Loucy (cell line): ENCODE measurements at regions not wholly inside any gene's neighbourhood (a gene's known extent, or its start where the extent isn't known, plus 50 kb on each side); places are given as distances from the start of the nearest gene placed in this dataset.

Experiments
- H2AFZ ChIP-seq: fragments of 200-600 bp; sonication (generic); 2 replicates; pipeline ENCODE4 v1.6.0; 2016; ENCODE audit warnings: antibody characterized with exemption, mild to moderate bottlenecking, low read length, moderate library complexity
- H3F3A ChIP-seq: fragments of 200-600 bp; 2 replicates; pipeline ENCODE4 v1.6.0; 2016; ENCODE audit warnings: antibody characterized with exemption, low read depth, mild to moderate bottlenecking
- H3K27me3 ChIP-seq: fragments of 200-600 bp; sonication (generic); 2 replicates; pipeline ENCODE4 v1.6.1; 2014; ENCODE audit warnings: low read length, mild to moderate bottlenecking; ENCODE audit not compliant: insufficient read depth, poor library complexity, severe bottlenecking
- H3K36me3 ChIP-seq: fragments of 200-600 bp; sonication (generic); 2 replicates; pipeline ENCODE4 v1.6.1; 2016; ENCODE audit warnings: low read length; ENCODE audit not compliant: insufficient read depth
- H3K4me1 ChIP-seq: fragments of 200-600 bp; sonication (generic); 2 replicates; pipeline ENCODE4 v1.5.1; 2014; ENCODE audit warnings: low read length, mild to moderate bottlenecking; ENCODE audit not compliant: insufficient read depth, poor library complexity, severe bottlenecking
- H3K4me2 ChIP-seq: fragments of 200-600 bp; sonication (generic); 2 replicates; pipeline ENCODE4 v1.6.0; 2014; ENCODE audit warnings: antibody characterized with exemption, low read length, low read depth, mild to moderate bottlenecking; ENCODE audit not compliant: poor library complexity, severe bottlenecking
- H3K4me3 ChIP-seq: fragments of 200-600 bp; sonication (generic); 2 replicates; pipeline ENCODE4 v1.5.1; 2014; ENCODE audit warnings: low read length, mild to moderate bottlenecking, mixed read lengths; ENCODE audit not compliant: poor library complexity, severe bottlenecking
- H3K79me2 ChIP-seq: fragments of 200-600 bp; sonication (generic); 2 replicates; pipeline ENCODE4 v1.6.1; 2014; ENCODE audit warnings: low read length; ENCODE audit not compliant: insufficient read depth
- H3K9ac ChIP-seq: fragments of 200-600 bp; sonication (generic); 2 replicates; pipeline ENCODE4 v1.6.0; 2014; ENCODE audit warnings: mild to moderate bottlenecking, low read depth, low read length, moderate library complexity; ENCODE audit not compliant: poor library complexity, severe bottlenecking
- H3K9me2 ChIP-seq: fragments of 200-600 bp; sonication (generic); replicated peaks from 2 replicates; pipeline ENCODE4 v1.6.1; 2016; ENCODE audit warnings: low read depth, low read length, mixed read lengths
- H3K9me3 ChIP-seq: fragments of 200-600 bp; sonication (generic); 2 replicates; pipeline ENCODE4 v1.6.1; 2014; ENCODE audit warnings: mild to moderate bottlenecking, antibody characterized with exemption, low read length, low read depth; ENCODE audit not compliant: insufficient read depth
- H4K20me1 ChIP-seq: fragments of 200-600 bp; sonication (generic); 2 replicates; pipeline ENCODE4 v1.6.0; 2014; ENCODE audit warnings: antibody characterized with exemption, low read length, mild to moderate bottlenecking; ENCODE audit not compliant: insufficient read depth, poor library complexity, severe bottlenecking
- CTCF ChIP-seq: fragments of 200-600 bp; sonication (generic); conservative IDR thresholded peaks from 2 replicates; pipeline ENCODE4 v1.5.1; 2014; ENCODE audit warnings: mild to moderate bottlenecking, antibody characterized with exemption, low read length
- EZH2phosphoT487 ChIP-seq: fragments of 200-600 bp; IDR thresholded peaks from 2 replicates; pipeline ENCODE4 v1.6.1; 2018; ENCODE audit warnings: antibody characterized with exemption, mild to moderate bottlenecking, moderate library complexity, borderline replicate concordance

- no peaks in the 10 kb centered on the region for H3K36me3 ChIP-seq
- H4K20me1 ChIP-seq = no peaks in the 10 kb centered on the region
- no peak overlapping the region for H2AFZ ChIP-seq
- H3K4me3 ChIP-seq = no peak overlapping the region
- no peak overlapping the region for H3K4me2 ChIP-seq
- H3K9me2 ChIP-seq = no peaks in the 10 kb centered on the region
- H3K9ac ChIP-seq = no peak overlapping the region
- peaks cover 3% of the 10 kb centered on the region; the same call in 1 of the 2 replicates for H3F3A ChIP-seq
- TF ChIP-seq EZH2phosphoT487 = no peak
- TF ChIP-seq CTCF = no peak
- peaks cover 32% of the 10 kb centered on the region for H3K4me1 ChIP-seq
- H3K9me3 ChIP-seq = no peaks in the 10 kb centered on the region
- H3K79me2 ChIP-seq = no peaks in the 10 kb centered on the region
- H3K27me3 ChIP-seq = no peaks in the 10 kb centered on the region
Measured at GRCh38 chr13:40194224-40194806, 472.1 kb downstream of the FOXO1 start.

- Histone ChIP-seq H3K4me3 (no peak overlapping the region), H3K4me2 (no peak overlapping the region), H2AFZ (no peak overlapping the region), H3K9me2 (no peaks in the 10 kb centered on the region), H3F3A (no peaks in the 10 kb centered on the region), H3K27me3 (no peaks in the 10 kb centered on the region), H4K20me1 (no peaks in the 10 kb centered on the region), H3K9me3 (no peaks in the 10 kb centered on the region), H3K79me2 (no peaks in the 10 kb centered on the region), H3K36me3 (no peaks in the 10 kb centered on the region), H3K9ac (no peak overlapping the region), H3K4me1 (peaks cover 7% of the 10 kb centered on the region)
- TF ChIP-seq EZH2phosphoT487 (no peak), CTCF (no peak)
Measured at GRCh38 chr13:40197049-40197448, 469.4 kb downstream of the FOXO1 start.

- Histone ChIP-seq H3K27me3 (no peaks in the 10 kb centered on the region), H3K4me2 (no peak overlapping the region), H3F3A (no peaks in the 10 kb centered on the region), H2AFZ (no peak overlapping the region), H3K9ac (no peak overlapping the region), H3K9me3 (no peaks in the 10 kb centered on the region), H3K4me3 (no peak overlapping the region), H3K36me3 (no peaks in the 10 kb centered on the region), H4K20me1 (no peaks in the 10 kb centered on the region), H3K9me2 (no peaks in the 10 kb centered on the region), H3K79me2 (no peaks in the 10 kb centered on the region), H3K4me1 (peaks cover 7% of the 10 kb centered on the region)
- TF ChIP-seq EZH2phosphoT487 = no peak
- TF ChIP-seq CTCF = no peak
Measured at GRCh38 chr13:40197936-40198595, 468.4 kb downstream of the FOXO1 start.
